SK-N-SH (cell line): ENCODE measurements at regions not wholly inside any gene's neighbourhood (a gene's known extent, or its start where the extent isn't known, plus 50 kb on each side); places are given as distances from the start of the nearest gene placed in this dataset.

ENCODE experiments used
- RCOR1 ChIP-seq: fragments of 150-350 bp; IDR thresholded peaks from 2 replicates; pipeline ENCODE4 v1.6.1; 2017; ENCODE audit warnings: antibody characterized with exemption, low read length
- RXRA ChIP-seq: IDR thresholded peaks from 2 replicates; pipeline ENCODE4 v1.4.0; 2012; ENCODE audit warnings: low read depth, mild to moderate bottlenecking, borderline replicate concordance

GRCh38 chr2:18373664-18374063 lies 186.8 kb downstream of the RDH14 start:
- no peak for TF ChIP-seq RCOR1
- TF ChIP-seq RXRA: no peak
